WI38 (cell line): ENCODE measurements at regions not wholly inside any gene's neighbourhood (a gene's known extent, or its start where the extent isn't known, plus 50 kb on each side); places are given as distances from the start of the nearest gene placed in this dataset.

ENCODE experiments used
- H3K4me3 ChIP-seq: 2 replicates; pipeline ENCODE4 v1.5.1; 2011; ENCODE audit warnings: low read depth, mild to moderate bottlenecking, control low read depth, low read length
- TF ChIP-seq, protein P1 (sequence below): IDR thresholded peaks from 2 replicates; pipeline ENCODE4 v1.5.1; 2012; ENCODE audit warnings: low read depth, mild to moderate bottlenecking, control low read depth, low read length

- no peak overlapping the region for H3K4me3 ChIP-seq
- TF ChIP-seq, protein P1, sequence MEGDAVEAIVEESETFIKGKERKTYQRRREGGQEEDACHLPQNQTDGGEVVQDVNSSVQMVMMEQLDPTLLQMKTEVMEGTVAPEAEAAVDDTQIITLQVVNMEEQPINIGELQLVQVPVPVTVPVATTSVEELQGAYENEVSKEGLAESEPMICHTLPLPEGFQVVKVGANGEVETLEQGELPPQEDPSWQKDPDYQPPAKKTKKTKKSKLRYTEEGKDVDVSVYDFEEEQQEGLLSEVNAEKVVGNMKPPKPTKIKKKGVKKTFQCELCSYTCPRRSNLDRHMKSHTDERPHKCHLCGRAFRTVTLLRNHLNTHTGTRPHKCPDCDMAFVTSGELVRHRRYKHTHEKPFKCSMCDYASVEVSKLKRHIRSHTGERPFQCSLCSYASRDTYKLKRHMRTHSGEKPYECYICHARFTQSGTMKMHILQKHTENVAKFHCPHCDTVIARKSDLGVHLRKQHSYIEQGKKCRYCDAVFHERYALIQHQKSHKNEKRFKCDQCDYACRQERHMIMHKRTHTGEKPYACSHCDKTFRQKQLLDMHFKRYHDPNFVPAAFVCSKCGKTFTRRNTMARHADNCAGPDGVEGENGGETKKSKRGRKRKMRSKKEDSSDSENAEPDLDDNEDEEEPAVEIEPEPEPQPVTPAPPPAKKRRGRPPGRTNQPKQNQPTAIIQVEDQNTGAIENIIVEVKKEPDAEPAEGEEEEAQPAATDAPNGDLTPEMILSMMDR = peak; percentile 9; the same call in 1 of the 2 replicates
Measured at GRCh38 chr2:77954931-77955330, 432.8 kb upstream of the LRRTM4 start.

- TF ChIP-seq, protein P1 = no peak
Measured at GRCh38 chr2:77962943-77963342, 440.8 kb upstream of the LRRTM4 start.

DNA sequence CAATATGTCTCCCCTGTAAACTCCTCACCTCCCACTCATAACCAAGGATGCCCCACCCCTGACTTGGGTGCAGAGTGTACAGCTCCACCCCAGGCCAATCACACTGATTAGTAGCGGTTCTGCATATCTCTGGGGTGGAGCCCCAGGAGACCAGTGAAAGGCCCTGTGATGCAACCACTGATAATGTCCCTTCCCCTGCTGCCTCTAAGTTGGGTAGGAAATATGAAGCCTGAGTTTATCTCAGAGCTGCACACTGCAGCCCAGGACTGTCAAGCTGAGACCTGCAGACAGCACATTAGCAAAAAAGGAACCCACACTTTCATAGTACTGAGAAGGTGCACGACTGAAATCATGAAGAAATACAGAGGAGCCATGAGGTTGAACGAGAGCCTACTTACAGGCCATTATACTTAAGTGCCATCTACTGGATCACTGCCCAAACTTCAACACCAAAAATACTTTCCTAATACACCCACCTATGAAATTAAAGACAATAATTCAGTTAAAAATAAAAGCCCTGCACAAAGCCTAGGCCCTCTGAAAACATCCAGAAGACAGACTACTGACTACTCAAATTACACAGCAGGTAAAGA lies 455.4 kb upstream of the LRRTM4 start:
- no peak overlapping the region for H3K4me3 ChIP-seq
- TF ChIP-seq, protein P1 = no peak

More at GRCh38 chr2:77962943-77963342, 440.8 kb upstream of the LRRTM4 start:
- H3K4me3 ChIP-seq = no peak overlapping the region

DNA sequence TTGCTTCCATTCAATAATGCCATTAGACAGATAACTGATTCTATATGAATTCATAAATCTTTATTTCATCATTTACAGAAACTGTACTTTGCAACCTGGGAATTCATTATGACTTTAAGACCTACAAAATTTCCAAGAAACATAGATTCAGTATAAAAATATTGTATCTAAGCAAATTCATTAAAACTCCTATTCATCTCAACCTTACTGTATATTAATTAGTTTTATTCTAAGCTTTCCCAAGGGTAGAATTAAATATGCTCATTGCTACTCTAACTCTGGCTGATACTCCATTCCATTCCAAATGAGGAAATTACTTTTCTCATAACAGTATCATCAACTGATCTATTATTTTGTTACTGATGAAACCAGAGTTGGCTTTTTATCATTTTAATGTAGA lies 473.0 kb upstream of the LRRTM4 start:
- TF ChIP-seq, protein P1 = no peak

DNA sequence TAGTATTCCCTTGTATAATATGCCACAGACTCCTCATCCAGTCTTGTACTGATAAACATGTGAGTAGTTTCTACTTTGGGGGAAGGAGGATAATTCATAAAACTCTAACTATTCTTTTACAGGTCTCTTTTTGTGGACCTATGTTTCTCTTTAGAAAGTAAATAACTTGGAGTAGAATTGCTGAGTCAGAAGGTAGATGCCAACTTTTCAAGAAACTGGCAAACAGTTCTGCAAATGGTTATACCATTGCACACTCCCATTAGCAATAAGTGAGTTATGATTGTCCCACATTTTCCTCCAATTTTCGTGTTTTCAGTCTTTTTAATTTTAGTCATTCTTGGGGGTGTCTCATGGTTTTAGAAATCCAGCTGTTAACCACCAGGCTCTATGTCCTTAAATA lies 477.2 kb upstream of the LRRTM4 start:
- no peak overlapping the region for H3K4me3 ChIP-seq
- TF ChIP-seq, protein P1 = no peak

More for the DNA sequence above, 473.0 kb upstream of the LRRTM4 start:
- H3K4me3 ChIP-seq = no peak overlapping the region

GRCh38 chr2:78009289-78009688 lies 487.1 kb upstream of the LRRTM4 start:
- no peak overlapping the region for H3K4me3 ChIP-seq
- TF ChIP-seq, protein P1 = no peak

DNA sequence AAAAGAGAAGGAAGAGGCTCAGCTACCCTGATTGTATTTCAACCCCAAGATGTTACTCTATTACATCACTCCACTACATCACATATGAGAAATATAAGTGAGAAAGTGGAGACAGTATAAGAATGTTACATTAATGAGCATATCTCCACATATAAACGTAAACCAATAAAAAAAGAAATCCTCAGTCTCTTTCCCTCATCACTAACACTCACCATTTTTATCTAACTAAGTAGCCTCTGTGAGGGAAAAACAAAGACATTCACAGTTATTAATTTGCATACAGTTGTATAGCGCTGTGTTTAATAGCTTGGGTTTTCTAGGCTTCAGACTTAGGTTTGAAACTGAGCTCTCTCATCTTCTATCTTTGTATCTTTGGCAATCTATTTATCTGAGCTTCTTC lies 489.1 kb upstream of the LRRTM4 start:
- no peak overlapping the region for H3K4me3 ChIP-seq
- TF ChIP-seq, protein P1 = no peak
